ENCODE measurements at regions not wholly inside any gene's neighbourhood (a gene's known extent, or its start where the extent isn't known, plus 50 kb on each side); places are given as distances from the start of the nearest gene placed in this dataset.
A peak's percentile ranks its signal among the peaks of the same experiment; 100 is the strongest.

DNA sequence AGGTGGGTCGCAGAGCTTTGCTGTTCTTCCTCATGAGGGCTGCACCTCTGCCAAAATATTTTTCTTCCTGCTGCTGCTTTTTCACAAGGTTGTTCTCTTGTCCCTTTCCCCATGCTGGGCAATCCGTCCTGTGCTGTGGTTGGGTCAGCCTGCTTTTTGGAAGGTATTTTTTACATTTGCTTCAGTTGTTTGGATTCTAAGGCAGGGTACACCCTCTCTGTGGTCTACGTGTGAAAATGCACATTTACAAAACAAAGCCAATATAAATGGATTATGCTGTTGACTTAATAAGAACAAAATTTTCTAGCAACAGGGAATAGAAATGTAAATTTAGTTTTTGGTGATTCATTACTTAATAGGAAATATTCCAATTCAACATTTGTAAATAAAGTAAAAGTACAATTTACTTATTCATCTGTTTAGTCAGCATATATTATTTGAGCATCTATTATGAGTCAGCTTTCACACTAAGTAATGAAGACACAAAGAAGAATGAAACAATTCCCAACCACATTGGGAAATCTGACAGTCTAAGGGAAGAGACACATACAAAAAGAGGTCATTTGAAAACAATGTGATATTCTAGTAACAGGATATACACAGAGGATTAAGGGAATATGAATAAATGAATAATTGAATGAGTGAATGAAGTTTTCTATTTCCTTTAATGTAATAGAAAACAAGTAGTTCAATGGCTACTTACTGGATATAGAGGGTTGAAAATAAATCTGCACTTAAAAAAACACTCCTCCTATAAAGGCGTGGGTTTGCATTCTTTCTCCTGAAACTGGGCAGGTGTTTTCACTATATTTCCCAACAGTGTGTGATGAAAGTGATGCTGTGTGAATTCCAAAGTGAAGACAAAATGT is 94.6 kb upstream of the PRICKLE1 start:
- Histone ChIP-seq H3K9me2 (replicated peaks; ENCODE audit: insufficient read depth) (no peaks in the 10 kb centered on the region), H3K4me1 (ENCODE audit: insufficient read depth) (peaks cover 8% of the 10 kb centered on the region), H3K36me3 (replicated peaks; ENCODE audit: insufficient read depth, low read depth) (no peaks in the 10 kb centered on the region), H3K4me2 (no peak overlapping the region), H3K9me3 (ENCODE audit: low read depth) (no peaks in the 10 kb centered on the region), H3K27me3 (no peaks in the 10 kb centered on the region), H3K4me3 (no peak overlapping the region), H2AFZ (no peak overlapping the region), H3K79me2 (no peaks in the 10 kb centered on the region), H3K27ac (no peak overlapping the region), H4K20me1 (ENCODE audit: insufficient read depth, poor library complexity, severe bottlenecking) (no peaks in the 10 kb centered on the region)
- no peak for DNase-seq (ENCODE audit: low spot score)
- 72% methylated on average over 4 of the region's 4 CpGs for WGBS (ENCODE audit: low lambda C conversion rate, missing lambda C conversion rate)
- TF ChIP-seq, protein P1, sequence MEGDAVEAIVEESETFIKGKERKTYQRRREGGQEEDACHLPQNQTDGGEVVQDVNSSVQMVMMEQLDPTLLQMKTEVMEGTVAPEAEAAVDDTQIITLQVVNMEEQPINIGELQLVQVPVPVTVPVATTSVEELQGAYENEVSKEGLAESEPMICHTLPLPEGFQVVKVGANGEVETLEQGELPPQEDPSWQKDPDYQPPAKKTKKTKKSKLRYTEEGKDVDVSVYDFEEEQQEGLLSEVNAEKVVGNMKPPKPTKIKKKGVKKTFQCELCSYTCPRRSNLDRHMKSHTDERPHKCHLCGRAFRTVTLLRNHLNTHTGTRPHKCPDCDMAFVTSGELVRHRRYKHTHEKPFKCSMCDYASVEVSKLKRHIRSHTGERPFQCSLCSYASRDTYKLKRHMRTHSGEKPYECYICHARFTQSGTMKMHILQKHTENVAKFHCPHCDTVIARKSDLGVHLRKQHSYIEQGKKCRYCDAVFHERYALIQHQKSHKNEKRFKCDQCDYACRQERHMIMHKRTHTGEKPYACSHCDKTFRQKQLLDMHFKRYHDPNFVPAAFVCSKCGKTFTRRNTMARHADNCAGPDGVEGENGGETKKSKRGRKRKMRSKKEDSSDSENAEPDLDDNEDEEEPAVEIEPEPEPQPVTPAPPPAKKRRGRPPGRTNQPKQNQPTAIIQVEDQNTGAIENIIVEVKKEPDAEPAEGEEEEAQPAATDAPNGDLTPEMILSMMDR (IDR thresholded peaks at IDR 0.05; ENCODE audit: poor library complexity): no peak
- TF ChIP-seq EZH2 (IDR thresholded peaks at IDR 0.05; ENCODE audit: borderline replicate concordance) (no peak), EZH2phosphoT487 (IDR thresholded peaks at IDR 0.05; ENCODE audit: low read depth, severe bottlenecking, unreplicated experiment) (no peak)

- WGBS (ENCODE audit: low lambda C conversion rate, missing lambda C conversion rate): 77% methylated on average over 1 of the region's 1 CpG
- TF ChIP-seq EZH2 (IDR thresholded peaks at IDR 0.05; ENCODE audit: borderline replicate concordance) (no peak), EZH2phosphoT487 (IDR thresholded peaks at IDR 0.05; ENCODE audit: low read depth, severe bottlenecking, unreplicated experiment) (no peak)
- TF ChIP-seq, protein P1 (IDR thresholded peaks at IDR 0.05; ENCODE audit: poor library complexity): no peak
- H3K4me3 ChIP-seq: no peak overlapping the region
Measured at GRCh38 chr12:42683266-42683665, 93.7 kb upstream of the PRICKLE1 start.

DNA sequence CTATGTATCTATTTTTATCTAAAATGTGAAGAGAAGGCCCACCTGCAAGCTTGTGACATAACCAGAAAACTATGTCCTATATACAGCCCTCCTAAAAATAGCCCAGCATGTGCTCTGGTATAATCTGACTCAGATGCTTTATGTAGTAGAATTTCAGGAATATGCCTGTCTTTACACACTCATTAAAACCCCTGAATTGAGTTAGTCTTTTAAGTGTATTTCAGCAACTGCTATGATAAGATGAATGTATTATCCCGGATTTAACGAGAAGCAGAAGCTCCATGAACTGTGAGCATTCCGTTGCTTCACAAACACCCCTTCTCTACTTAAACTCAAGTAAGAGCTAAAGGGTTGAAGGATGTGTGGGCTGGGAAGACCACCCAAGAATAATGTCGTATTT is 89.9 kb upstream of the PRICKLE1 start:
- WGBS (ENCODE audit: low lambda C conversion rate, missing lambda C conversion rate): 44% methylated on average over 4 of the region's 4 CpGs

More at GRCh38 chr12:42683266-42683665, 93.7 kb upstream of the PRICKLE1 start:
- Histone ChIP-seq H3K9me2 (replicated peaks; ENCODE audit: insufficient read depth) (no peaks in the 10 kb centered on the region), H3K79me2 (no peaks in the 10 kb centered on the region), H3K27ac (no peak overlapping the region), H3K4me2 (no peak overlapping the region), H3K4me1 (ENCODE audit: insufficient read depth) (peaks cover 10% of the 10 kb centered on the region), H4K20me1 (ENCODE audit: insufficient read depth, poor library complexity, severe bottlenecking) (no peaks in the 10 kb centered on the region), H3K9me3 (ENCODE audit: low read depth) (no peaks in the 10 kb centered on the region), H3K36me3 (replicated peaks; ENCODE audit: insufficient read depth, low read depth) (no peaks in the 10 kb centered on the region), H3K27me3 (no peaks in the 10 kb centered on the region), H2AFZ (no peak overlapping the region)
- no peak for DNase-seq (ENCODE audit: low spot score)

More for the DNA sequence above, 89.9 kb upstream of the PRICKLE1 start:
- Histone ChIP-seq H4K20me1 (ENCODE audit: insufficient read depth, poor library complexity, severe bottlenecking) (no peaks in the 10 kb centered on the region), H3K9me3 (ENCODE audit: low read depth) (no peaks in the 10 kb centered on the region), H3K27ac (peak overlapping the region; percentile 51), H3K27me3 (no peaks in the 10 kb centered on the region), H3K4me2 (peak overlapping the region; percentile 33), H3K79me2 (no peaks in the 10 kb centered on the region), H3K36me3 (replicated peaks; ENCODE audit: insufficient read depth, low read depth) (no peaks in the 10 kb centered on the region), H2AFZ (no peak overlapping the region), H3K9me2 (replicated peaks; ENCODE audit: insufficient read depth) (no peaks in the 10 kb centered on the region), H3K4me3 (no peak overlapping the region), H3K4me1 (ENCODE audit: insufficient read depth) (peaks cover 10% of the 10 kb centered on the region)
- TF ChIP-seq, protein P1 (IDR thresholded peaks at IDR 0.05; ENCODE audit: poor library complexity): no peak
- TF ChIP-seq EZH2 (IDR thresholded peaks at IDR 0.05; ENCODE audit: borderline replicate concordance) (no peak), EZH2phosphoT487 (IDR thresholded peaks at IDR 0.05; ENCODE audit: low read depth, severe bottlenecking, unreplicated experiment) (no peak)
- peak; percentile 19 for DNase-seq (ENCODE audit: low spot score)
